Neural progenitor cell (in vitro differentiated cells): ENCODE measurements at regions not wholly inside any gene's neighbourhood (a gene's known extent, or its start where the extent isn't known, plus 50 kb on each side); places are given as distances from the start of the nearest gene placed in this dataset.
A peak's percentile ranks its signal among the peaks of the same experiment; 100 is the strongest.

Experiments used
- DNase-seq: peaks from one replicate; pipeline ENCODE4 v3.0.0-alpha.2; 2016; ENCODE audit warnings: low spot score
- H2AFZ ChIP-seq: fragments of 200-600 bp; sonication (generic); replicated peaks from 2 replicates; pipeline ENCODE4 v1.6.1; 2016; ENCODE audit warnings: antibody characterized with exemption
- H3F3A ChIP-seq: fragments of 200-600 bp; sonication (generic); 2 replicates; pipeline ENCODE4 v1.6.1; 2016; ENCODE audit warnings: antibody characterized with exemption, low read depth
- H3K27ac ChIP-seq: fragments of 200-600 bp; sonication (generic); 2 replicates; pipeline ENCODE4 v1.5.1; 2016; ENCODE audit warnings: mild to moderate bottlenecking
- H3K27me3 ChIP-seq: fragments of 200-600 bp; sonication (generic); 2 replicates; pipeline ENCODE4 v1.6.1; 2016; ENCODE audit warnings: mild to moderate bottlenecking, moderate library complexity
- H3K36me3 ChIP-seq: fragments of 200-600 bp; sonication (generic); 2 replicates; pipeline ENCODE4 v1.5.1; 2016
- H3K4me1 ChIP-seq: fragments of 200-600 bp; sonication (generic); 2 replicates; pipeline ENCODE4 v1.6.1; 2016; ENCODE audit warnings: mixed run types
- H3K4me2 ChIP-seq: fragments of 200-600 bp; sonication (generic); 2 replicates; pipeline ENCODE4 v1.6.1; 2016
- H3K4me3 ChIP-seq: fragments of 200-600 bp; sonication (generic); 2 replicates; pipeline ENCODE4 v1.5.1; 2016
- H3K79me2 ChIP-seq: fragments of 200-600 bp; sonication (generic); 2 replicates; pipeline ENCODE4 v1.6.1; 2016; ENCODE audit warnings: low read depth
- H3K9ac ChIP-seq: fragments of 200-600 bp; sonication (generic); 2 replicates; pipeline ENCODE4 v1.6.1; 2016
- H3K9me3 ChIP-seq: fragments of 200-600 bp; sonication (generic); 2 replicates; pipeline ENCODE4 v1.5.1; 2016; ENCODE audit warnings: low read depth
- H4K20me1 ChIP-seq: fragments of 200-600 bp; sonication (generic); 2 replicates; pipeline ENCODE4 v1.6.1; 2016; ENCODE audit warnings: low read depth
- H3K27ac Mint-ChIP-seq: 3 replicates; pipeline ENCODE4 v1.8.0; 2021; ENCODE audit warnings: mixed read lengths
- H3K27me3 Mint-ChIP-seq: 2 replicates; pipeline ENCODE4 v1.8.0; 2022; ENCODE audit warnings: low read depth, mild to moderate bottlenecking, inconsistent platforms, moderate library complexity, mixed read lengths; ENCODE audit not compliant: insufficient read depth
- H3K36me3 Mint-ChIP-seq: 3 replicates; pipeline ENCODE4 v1.8.0; 2021; ENCODE audit warnings: mixed read lengths
- H3K4me1 Mint-ChIP-seq: 3 replicates; pipeline ENCODE4 v1.8.0; 2021; ENCODE audit warnings: mixed read lengths
- H3K4me3 Mint-ChIP-seq: 3 replicates; pipeline ENCODE4 v1.8.0; 2021; ENCODE audit warnings: mild to moderate bottlenecking, moderate library complexity, mixed read lengths
- H3K9me3 Mint-ChIP-seq: 3 replicates; pipeline ENCODE4 v1.8.0; 2020; ENCODE audit warnings: mixed read lengths
- EZH2 ChIP-seq: fragments of 200-600 bp; sonication (generic); IDR thresholded peaks from 2 replicates; pipeline ENCODE4 v1.6.1; 2017; ENCODE audit warnings: antibody characterized with exemption, mild to moderate bottlenecking, moderate library complexity
- EZH2phosphoT487 ChIP-seq: fragments of 200-600 bp; sonication (generic); IDR thresholded peaks from 2 replicates; pipeline ENCODE4 v1.6.1; 2017; ENCODE audit warnings: antibody characterized with exemption
- TF ChIP-seq, protein P1 (sequence below): fragments of 200-600 bp; sonication (generic); IDR thresholded peaks from 2 replicates; pipeline ENCODE4 v1.5.1; 2017; ENCODE audit warnings: antibody characterized with exemption, mild to moderate bottlenecking

DNA sequence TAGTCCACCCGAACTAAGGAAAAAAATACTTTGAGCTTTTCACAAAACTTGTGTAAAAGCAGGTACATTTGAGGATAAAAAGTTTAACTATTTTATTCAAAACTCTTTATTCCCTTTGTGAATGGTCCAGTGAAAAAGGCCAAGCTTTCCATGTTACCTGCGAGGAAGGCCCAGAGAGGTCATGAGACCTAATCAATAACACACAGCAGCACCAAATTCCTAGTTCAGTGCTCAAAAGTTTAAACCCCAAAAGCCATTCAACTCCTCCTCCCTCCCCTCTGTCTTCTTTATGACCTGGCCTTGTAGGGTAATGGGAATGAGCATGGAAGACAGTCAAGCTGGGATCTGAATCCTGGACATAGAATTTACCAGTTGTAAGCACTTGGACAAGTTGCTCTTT lies 151.9 kb upstream of the FGGY start:
- Mint-ChIP-seq H3K9me3 (no peaks in the 10 kb centered on the region), H3K27ac (no peak overlapping the region), H3K4me1 (peaks cover 20% of the 10 kb centered on the region), H3K27me3 (peaks cover 6% of the 10 kb centered on the region), H3K36me3 (no peaks in the 10 kb centered on the region), H3K4me3 (no peak overlapping the region)
- Histone ChIP-seq H2AFZ (no peak overlapping the region), H3K9ac (no peak overlapping the region), H3K79me2 (no peaks in the 10 kb centered on the region), H3K4me1 (peaks cover 9% of the 10 kb centered on the region), H3K4me2 (no peak overlapping the region), H3K27me3 (peaks cover 25% of the 10 kb centered on the region), H3F3A (peaks cover 14% of the 10 kb centered on the region), H4K20me1 (no peaks in the 10 kb centered on the region), H3K9me3 (no peaks in the 10 kb centered on the region), H3K27ac (no peak overlapping the region), H3K4me3 (no peak overlapping the region), H3K36me3 (no peaks in the 10 kb centered on the region)
- no peak for DNase-seq
- TF ChIP-seq EZH2 (no peak), EZH2phosphoT487 (no peak)
- TF ChIP-seq, protein P1, sequence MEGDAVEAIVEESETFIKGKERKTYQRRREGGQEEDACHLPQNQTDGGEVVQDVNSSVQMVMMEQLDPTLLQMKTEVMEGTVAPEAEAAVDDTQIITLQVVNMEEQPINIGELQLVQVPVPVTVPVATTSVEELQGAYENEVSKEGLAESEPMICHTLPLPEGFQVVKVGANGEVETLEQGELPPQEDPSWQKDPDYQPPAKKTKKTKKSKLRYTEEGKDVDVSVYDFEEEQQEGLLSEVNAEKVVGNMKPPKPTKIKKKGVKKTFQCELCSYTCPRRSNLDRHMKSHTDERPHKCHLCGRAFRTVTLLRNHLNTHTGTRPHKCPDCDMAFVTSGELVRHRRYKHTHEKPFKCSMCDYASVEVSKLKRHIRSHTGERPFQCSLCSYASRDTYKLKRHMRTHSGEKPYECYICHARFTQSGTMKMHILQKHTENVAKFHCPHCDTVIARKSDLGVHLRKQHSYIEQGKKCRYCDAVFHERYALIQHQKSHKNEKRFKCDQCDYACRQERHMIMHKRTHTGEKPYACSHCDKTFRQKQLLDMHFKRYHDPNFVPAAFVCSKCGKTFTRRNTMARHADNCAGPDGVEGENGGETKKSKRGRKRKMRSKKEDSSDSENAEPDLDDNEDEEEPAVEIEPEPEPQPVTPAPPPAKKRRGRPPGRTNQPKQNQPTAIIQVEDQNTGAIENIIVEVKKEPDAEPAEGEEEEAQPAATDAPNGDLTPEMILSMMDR = no peak

DNA sequence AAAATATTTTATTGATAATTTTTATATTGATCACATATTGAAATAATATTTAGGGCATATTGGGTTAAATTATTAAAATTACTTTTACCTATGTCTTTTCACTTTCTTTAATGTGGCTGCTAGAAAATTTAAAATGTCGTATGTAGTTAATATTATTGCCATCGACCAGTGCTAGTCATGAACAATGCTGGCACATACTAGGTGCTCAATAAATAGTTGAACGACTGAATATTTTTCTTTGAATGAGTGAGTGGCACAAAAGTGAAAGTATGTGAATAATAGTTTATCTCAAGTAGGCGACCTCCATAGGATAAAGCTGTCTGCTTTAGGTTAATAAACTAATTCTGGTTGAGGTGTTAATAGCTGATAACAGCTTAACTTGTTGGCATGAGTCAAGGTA lies 150.8 kb upstream of the FGGY start:
- TF ChIP-seq, protein P1 = no peak
- TF ChIP-seq EZH2phosphoT487 (no peak), EZH2 (no peak)
- H3K9ac ChIP-seq = no peak overlapping the region
- H3K4me2 ChIP-seq = peak overlapping the region; percentile 82

DNA sequence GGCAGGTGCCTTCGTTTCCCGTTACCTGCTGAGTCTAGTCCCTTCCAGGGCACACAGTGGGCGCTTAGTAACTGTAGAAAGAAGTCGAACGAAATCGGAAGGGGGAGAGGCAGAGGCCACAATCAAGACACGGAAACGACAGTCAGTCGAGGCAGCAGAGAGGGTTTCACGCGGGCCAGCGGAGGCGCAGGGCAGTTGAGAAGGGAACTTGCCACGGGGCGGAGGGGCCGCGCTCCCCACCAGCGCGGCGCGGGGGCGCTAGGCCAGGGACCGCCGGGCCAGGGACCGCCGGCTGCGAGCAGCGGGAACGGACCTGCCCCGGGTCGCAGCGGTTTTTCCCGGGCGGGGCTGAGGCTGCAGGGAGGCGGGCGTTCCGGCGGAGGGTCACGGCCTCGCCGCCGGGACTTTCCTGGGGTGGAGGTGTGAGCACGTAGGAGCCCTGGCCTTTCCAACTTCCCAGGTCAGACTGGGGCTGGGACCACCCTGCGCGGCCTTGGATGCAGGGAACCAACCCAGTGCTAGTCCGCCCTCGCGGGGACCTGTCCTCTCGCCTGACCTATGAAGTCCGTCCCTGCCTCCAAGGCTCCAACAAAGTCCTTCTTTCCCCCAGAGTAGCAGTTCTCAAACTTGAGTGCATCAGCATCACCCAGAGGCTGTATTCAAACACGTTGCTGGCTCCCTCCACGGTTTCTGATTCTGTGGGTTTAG lies 150.1 kb upstream of the FGGY start:
- Histone ChIP-seq H3K36me3 (no peaks in the 10 kb centered on the region), H3K9ac (no peak overlapping the region), H3K9me3 (no peaks in the 10 kb centered on the region), H3K4me1 (peaks cover 9% of the 10 kb centered on the region), H3K79me2 (no peaks in the 10 kb centered on the region), H3K27ac (no peak overlapping the region), H4K20me1 (no peaks in the 10 kb centered on the region), H3K4me2 (peak overlapping the region; percentile 82), H3K4me3 (peak overlapping the region; percentile 46), H2AFZ (peak overlapping the region; percentile 94), H3F3A (peaks cover 14% of the 10 kb centered on the region), H3K27me3 (peaks cover 25% of the 10 kb centered on the region)
- peak overlapping the region; percentile 80 for H3K4me3 Mint-ChIP-seq
- H3K27ac Mint-ChIP-seq = peak overlapping the region; percentile 33
- no peaks in the 10 kb centered on the region for H3K9me3 Mint-ChIP-seq
- peaks cover 8% of the 10 kb centered on the region for H3K27me3 Mint-ChIP-seq
- peaks cover 34% of the 10 kb centered on the region for H3K4me1 Mint-ChIP-seq
- DNase-seq = peak; percentile 66
- no peaks in the 10 kb centered on the region for H3K36me3 Mint-ChIP-seq
- TF ChIP-seq, protein P1 = peak; percentile 42
- no peak for TF ChIP-seq EZH2

More for the DNA sequence above, 150.8 kb upstream of the FGGY start:
- no peaks in the 10 kb centered on the region for H3K9me3 Mint-ChIP-seq
- H3K36me3 ChIP-seq = no peaks in the 10 kb centered on the region
- H3K27me3 ChIP-seq = peaks cover 25% of the 10 kb centered on the region
- no peaks in the 10 kb centered on the region for H3K79me2 ChIP-seq
- peak overlapping the region; percentile 80 for H3K4me3 Mint-ChIP-seq
- no peak for DNase-seq
- no peak overlapping the region for H2AFZ ChIP-seq
- H3K27ac Mint-ChIP-seq = no peak overlapping the region
- H4K20me1 ChIP-seq = no peaks in the 10 kb centered on the region
- no peak overlapping the region for H3K27ac ChIP-seq
- no peaks in the 10 kb centered on the region for H3K9me3 ChIP-seq
- H3K4me1 Mint-ChIP-seq = peaks cover 27% of the 10 kb centered on the region
- H3K4me1 ChIP-seq = peaks cover 9% of the 10 kb centered on the region
- H3K36me3 Mint-ChIP-seq = no peaks in the 10 kb centered on the region
- H3F3A ChIP-seq = peaks cover 14% of the 10 kb centered on the region
- H3K27me3 Mint-ChIP-seq = peaks cover 8% of the 10 kb centered on the region
- peak overlapping the region; percentile 46 for H3K4me3 ChIP-seq
